ENCODE measurements at regions not wholly inside any gene's neighbourhood (a gene's known extent, or its start where the extent isn't known, plus 50 kb on each side); places are given as distances from the start of the nearest gene placed in this dataset.

DNA sequence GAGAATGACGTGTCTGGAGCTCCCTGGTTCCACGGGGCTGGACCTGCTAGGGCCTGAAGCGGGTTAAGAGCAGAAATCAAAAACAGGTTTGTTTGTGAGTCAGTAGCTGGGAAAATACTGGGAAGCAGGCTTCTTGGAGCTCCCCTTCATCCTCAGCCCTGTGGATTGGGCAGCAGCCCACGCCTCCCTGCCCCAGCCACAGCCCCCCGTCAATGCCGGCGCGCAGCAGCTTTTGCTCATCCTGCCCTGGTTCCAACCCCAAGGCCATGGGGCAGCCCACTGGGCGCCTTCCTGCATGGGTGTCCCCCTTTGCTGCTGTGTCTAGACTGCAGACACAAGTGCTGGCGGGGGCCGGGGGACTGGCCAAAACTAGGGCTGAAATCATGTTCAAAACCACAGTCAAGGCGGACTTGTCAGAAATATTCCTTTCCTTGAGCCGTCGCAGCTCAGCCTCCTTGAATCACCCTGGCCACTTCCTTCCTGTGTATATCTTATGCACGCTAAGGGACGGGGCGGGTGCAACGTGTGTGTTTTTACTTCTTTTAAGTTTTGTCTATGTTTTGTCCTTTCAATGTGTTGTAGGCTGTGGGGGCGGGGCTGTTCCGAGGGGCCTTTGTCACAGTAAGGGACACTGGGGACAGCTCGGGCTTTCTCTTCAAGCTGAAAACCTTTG is 108.1 kb downstream of the KLF13 start:
- TF ChIP-seq, protein P1, sequence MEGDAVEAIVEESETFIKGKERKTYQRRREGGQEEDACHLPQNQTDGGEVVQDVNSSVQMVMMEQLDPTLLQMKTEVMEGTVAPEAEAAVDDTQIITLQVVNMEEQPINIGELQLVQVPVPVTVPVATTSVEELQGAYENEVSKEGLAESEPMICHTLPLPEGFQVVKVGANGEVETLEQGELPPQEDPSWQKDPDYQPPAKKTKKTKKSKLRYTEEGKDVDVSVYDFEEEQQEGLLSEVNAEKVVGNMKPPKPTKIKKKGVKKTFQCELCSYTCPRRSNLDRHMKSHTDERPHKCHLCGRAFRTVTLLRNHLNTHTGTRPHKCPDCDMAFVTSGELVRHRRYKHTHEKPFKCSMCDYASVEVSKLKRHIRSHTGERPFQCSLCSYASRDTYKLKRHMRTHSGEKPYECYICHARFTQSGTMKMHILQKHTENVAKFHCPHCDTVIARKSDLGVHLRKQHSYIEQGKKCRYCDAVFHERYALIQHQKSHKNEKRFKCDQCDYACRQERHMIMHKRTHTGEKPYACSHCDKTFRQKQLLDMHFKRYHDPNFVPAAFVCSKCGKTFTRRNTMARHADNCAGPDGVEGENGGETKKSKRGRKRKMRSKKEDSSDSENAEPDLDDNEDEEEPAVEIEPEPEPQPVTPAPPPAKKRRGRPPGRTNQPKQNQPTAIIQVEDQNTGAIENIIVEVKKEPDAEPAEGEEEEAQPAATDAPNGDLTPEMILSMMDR (IDR thresholded peaks at IDR 0.05; ENCODE audit: insufficient read depth, low read depth, low read length) = no peak
- no peak for TF ChIP-seq EZH2 (IDR thresholded peaks at IDR 0.05; ENCODE audit: insufficient read depth, low read length)
- Mint-ChIP-seq H3K4me1 (ENCODE audit: low read depth, unreplicated experiment) (peaks cover 14% of the 10 kb centered on the region), H3K9me3 (ENCODE audit: unreplicated experiment) (no peaks in the 10 kb centered on the region), H3K27ac (ENCODE audit: unreplicated experiment) (peak overlapping the region; percentile 66), H3K36me3 (ENCODE audit: low read depth, unreplicated experiment) (no peaks in the 10 kb centered on the region), H3K4me3 (ENCODE audit: unreplicated experiment) (no peak overlapping the region), H3K27me3 (ENCODE audit: low read depth, unreplicated experiment) (peaks cover 33% of the 10 kb centered on the region)
- DNase-seq (ENCODE audit: low read depth) (peak; percentile 88), FAIRE-seq (no peak)
- Histone ChIP-seq H2AFZ (ENCODE audit: low read depth, low read length) (peak overlapping the region; percentile 65), H3K4me3 (ENCODE audit: insufficient read depth, low read depth, low read length) (peak overlapping the region; percentile 42), H3K36me3 (ENCODE audit: insufficient read depth, low read length) (no peaks in the 10 kb centered on the region), H3K9ac (ENCODE audit: low read length) (peak overlapping the region; percentile 74), H4K20me1 (ENCODE audit: insufficient read depth, low read length) (no peaks in the 10 kb centered on the region), H3K4me2 (ENCODE audit: low read length) (peak overlapping the region; percentile 86), H3K79me2 (ENCODE audit: insufficient read depth, low read length) (no peaks in the 10 kb centered on the region), H3K27ac (ENCODE audit: low read depth, low read length) (peak overlapping the region; percentile 89), H3K27me3 (ENCODE audit: insufficient read depth, low read length) (no peaks in the 10 kb centered on the region), H3K4me1 (ENCODE audit: insufficient read depth, low read length) (peaks cover 21% of the 10 kb centered on the region), H3K9me3 (ENCODE audit: insufficient read depth, low read depth, low read length) (no peaks in the 10 kb centered on the region)

DNA sequence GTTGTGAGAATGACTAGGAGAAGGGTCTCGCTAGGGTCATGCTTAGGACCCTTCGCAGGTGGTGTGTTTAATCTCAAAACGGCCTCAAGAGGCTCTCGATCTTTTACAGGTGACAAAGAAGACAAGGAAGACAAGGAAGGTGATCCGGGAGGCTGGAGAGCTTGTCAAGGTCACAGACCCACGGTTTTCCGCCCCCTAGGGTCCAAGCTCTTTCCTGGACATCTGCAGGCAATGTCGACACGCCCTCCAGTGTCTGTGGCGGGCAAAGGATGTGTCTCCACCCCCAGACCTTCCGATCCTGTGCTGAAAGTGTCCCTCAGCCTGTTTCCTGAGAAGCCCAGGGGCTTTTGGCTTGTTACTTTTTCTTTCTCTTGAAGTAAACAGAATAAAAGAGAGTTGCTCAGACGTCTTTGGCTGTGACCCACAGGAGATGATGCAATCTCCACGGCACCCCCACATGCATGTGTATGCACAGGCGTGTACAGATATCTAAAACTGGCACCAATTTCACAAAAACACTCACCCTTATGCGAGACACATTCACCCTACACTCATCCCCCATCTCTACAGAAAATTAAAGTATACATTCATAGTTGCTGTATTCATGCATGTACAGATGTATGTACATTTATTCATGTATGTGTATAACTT is 108.8 kb downstream of the KLF13 start:
- Histone ChIP-seq H3K79me2 (ENCODE audit: insufficient read depth, low read length) (no peaks in the 10 kb centered on the region), H3K9ac (ENCODE audit: low read length) (peak overlapping the region; percentile 74), H3K27me3 (ENCODE audit: insufficient read depth, low read length) (no peaks in the 10 kb centered on the region), H3K4me1 (ENCODE audit: insufficient read depth, low read length) (peaks cover 22% of the 10 kb centered on the region), H4K20me1 (ENCODE audit: insufficient read depth, low read length) (no peaks in the 10 kb centered on the region), H3K4me3 (ENCODE audit: insufficient read depth, low read depth, low read length) (peak overlapping the region; percentile 42), H3K27ac (ENCODE audit: low read depth, low read length) (peak overlapping the region; percentile 89), H2AFZ (ENCODE audit: low read depth, low read length) (peak overlapping the region; percentile 65), H3K36me3 (ENCODE audit: insufficient read depth, low read length) (no peaks in the 10 kb centered on the region), H3K9me3 (ENCODE audit: insufficient read depth, low read depth, low read length) (no peaks in the 10 kb centered on the region), H3K4me2 (ENCODE audit: low read length) (peak overlapping the region; percentile 86)
- H3K36me3 Mint-ChIP-seq (ENCODE audit: low read depth, unreplicated experiment) = no peaks in the 10 kb centered on the region
- no peaks in the 10 kb centered on the region for H3K9me3 Mint-ChIP-seq (ENCODE audit: unreplicated experiment)
- H3K4me3 Mint-ChIP-seq (ENCODE audit: unreplicated experiment) = no peak overlapping the region
- H3K4me1 Mint-ChIP-seq (ENCODE audit: low read depth, unreplicated experiment) = peaks cover 14% of the 10 kb centered on the region
- TF ChIP-seq, protein P1 (IDR thresholded peaks at IDR 0.05; ENCODE audit: insufficient read depth, low read depth, low read length) = peak; percentile 48
- TF ChIP-seq EZH2 (IDR thresholded peaks at IDR 0.05; ENCODE audit: insufficient read depth, low read length) = no peak
- H3K27ac Mint-ChIP-seq (ENCODE audit: unreplicated experiment) = peak overlapping the region; percentile 66
- H3K27me3 Mint-ChIP-seq (ENCODE audit: low read depth, unreplicated experiment) = peaks cover 33% of the 10 kb centered on the region
- DNase-seq (ENCODE audit: low read depth) (peak; percentile 49), FAIRE-seq (peak; percentile 68)
